ENCODE measurements at regions not wholly inside any gene's neighbourhood (a gene's known extent, or its start where the extent isn't known, plus 50 kb on each side); places are given as distances from the start of the nearest gene placed in this dataset.

DNA sequence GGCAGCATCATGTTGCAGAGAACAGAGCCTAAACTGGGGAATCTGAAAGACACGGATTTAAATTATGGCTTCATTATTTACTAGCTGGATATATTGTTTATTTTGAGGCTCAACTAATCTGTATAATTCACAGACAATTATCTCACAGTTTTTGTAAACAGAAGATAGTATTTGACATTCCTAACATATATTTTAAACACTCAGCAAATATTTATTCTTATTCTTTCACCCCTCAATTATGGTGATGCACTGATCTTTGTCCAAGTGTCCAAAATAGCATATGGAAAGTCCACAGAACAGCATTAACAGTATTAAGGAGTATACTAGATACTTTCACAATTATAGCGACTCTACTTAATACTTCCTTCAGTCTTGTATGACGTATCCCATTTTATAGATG, 257.0 kb downstream of the ADGRG6 start:
- H3K4me1 ChIP-seq (ENCODE audit: control insufficient read depth in 2 of 2, insufficient read depth in 2 of 2, low read length in 2 of 2), result no peaks in the 10 kb centered on the region
- TF ChIP-seq EZH2 (IDR thresholded peaks at IDR 0.05; ENCODE audit: borderline replicate concordance, insufficient read depth, low read depth, low read length, poor library complexity, severe bottlenecking), result no peak
- TF ChIP-seq, protein P1, sequence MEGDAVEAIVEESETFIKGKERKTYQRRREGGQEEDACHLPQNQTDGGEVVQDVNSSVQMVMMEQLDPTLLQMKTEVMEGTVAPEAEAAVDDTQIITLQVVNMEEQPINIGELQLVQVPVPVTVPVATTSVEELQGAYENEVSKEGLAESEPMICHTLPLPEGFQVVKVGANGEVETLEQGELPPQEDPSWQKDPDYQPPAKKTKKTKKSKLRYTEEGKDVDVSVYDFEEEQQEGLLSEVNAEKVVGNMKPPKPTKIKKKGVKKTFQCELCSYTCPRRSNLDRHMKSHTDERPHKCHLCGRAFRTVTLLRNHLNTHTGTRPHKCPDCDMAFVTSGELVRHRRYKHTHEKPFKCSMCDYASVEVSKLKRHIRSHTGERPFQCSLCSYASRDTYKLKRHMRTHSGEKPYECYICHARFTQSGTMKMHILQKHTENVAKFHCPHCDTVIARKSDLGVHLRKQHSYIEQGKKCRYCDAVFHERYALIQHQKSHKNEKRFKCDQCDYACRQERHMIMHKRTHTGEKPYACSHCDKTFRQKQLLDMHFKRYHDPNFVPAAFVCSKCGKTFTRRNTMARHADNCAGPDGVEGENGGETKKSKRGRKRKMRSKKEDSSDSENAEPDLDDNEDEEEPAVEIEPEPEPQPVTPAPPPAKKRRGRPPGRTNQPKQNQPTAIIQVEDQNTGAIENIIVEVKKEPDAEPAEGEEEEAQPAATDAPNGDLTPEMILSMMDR (IDR thresholded peaks at IDR 0.05), result no peak
- intact Hi-C loops (cut with micrococcal nuclease), result no loop called here
- no peak overlapping the region for H3K9ac ChIP-seq (ENCODE audit: low read length)
- H3K27me3 ChIP-seq (replicated peaks in 1 of 4; ENCODE audit: control extremely low read depth in 1 of 4, control insufficient read depth in 3 of 4, insufficient read depth in 4 of 4, low read length in 3 of 4), result peaks cover 0 to 2% (median 0%) of the 10 kb centered on the region in 4 experiments
- no peaks in the 10 kb centered on the region for H3K9me3 ChIP-seq (ENCODE audit: control extremely low read depth in 1 of 3, control insufficient read depth in 2 of 3, insufficient read depth in 1 of 3, low read length in 2 of 3)
- no peak overlapping the region for H3K4me3 ChIP-seq (ENCODE audit: control extremely low read depth in 1 of 5, extremely low read depth in 1 of 5, insufficient read depth in 1 of 5, low read depth in 2 of 5, low read length in 4 of 5)
- no peak for DNase-seq
- Mint-ChIP-seq H3K27me3 (peaks cover 15% of the 10 kb centered on the region), H3K4me3 (no peak overlapping the region), H3K9me3 (ENCODE audit: insufficient read depth) (no peaks in the 10 kb centered on the region), H3K4me1 (no peaks in the 10 kb centered on the region), H3K27ac (no peak overlapping the region)
- ChIA-PET POLR2A (no interaction called here), CTCF (interaction anchor here (1.2 kb wide), 1 partner anchor 7 kb away, joined by 3 read pairs; no protein-coding TSS in a partner anchor)
- no peaks in the 10 kb centered on the region for H3K36me3 ChIP-seq (replicated peaks in 1 of 2; ENCODE audit: control extremely low read depth in 1 of 2, control insufficient read depth in 1 of 2, extremely low read depth in 1 of 2, insufficient read depth in 2 of 2, low read length in 1 of 2)
- H3K27ac ChIP-seq (ENCODE audit: low read length in 2 of 2), result no peak overlapping the region
- H3K4me2 ChIP-seq (replicated peaks; ENCODE audit: low read depth, low read length, poor library complexity, severe bottlenecking), result no peak overlapping the region
- H2AFZ ChIP-seq (ENCODE audit: insufficient read depth, low read depth, low read length, poor library complexity, severe bottlenecking), result no peak overlapping the region
- ATAC-seq (ENCODE audit: low read depth), result no peak
- WGBS (ENCODE audit: insufficient coverage), result 88% methylated on average over 2 of the region's 3 CpGs
- no peaks in the 10 kb centered on the region for H4K20me1 ChIP-seq (ENCODE audit: control insufficient read depth, insufficient read depth, low read length, poor library complexity, severe bottlenecking)
- no peaks in the 10 kb centered on the region for H3K79me2 ChIP-seq (ENCODE audit: control insufficient read depth, insufficient read depth, low read length)

DNA sequence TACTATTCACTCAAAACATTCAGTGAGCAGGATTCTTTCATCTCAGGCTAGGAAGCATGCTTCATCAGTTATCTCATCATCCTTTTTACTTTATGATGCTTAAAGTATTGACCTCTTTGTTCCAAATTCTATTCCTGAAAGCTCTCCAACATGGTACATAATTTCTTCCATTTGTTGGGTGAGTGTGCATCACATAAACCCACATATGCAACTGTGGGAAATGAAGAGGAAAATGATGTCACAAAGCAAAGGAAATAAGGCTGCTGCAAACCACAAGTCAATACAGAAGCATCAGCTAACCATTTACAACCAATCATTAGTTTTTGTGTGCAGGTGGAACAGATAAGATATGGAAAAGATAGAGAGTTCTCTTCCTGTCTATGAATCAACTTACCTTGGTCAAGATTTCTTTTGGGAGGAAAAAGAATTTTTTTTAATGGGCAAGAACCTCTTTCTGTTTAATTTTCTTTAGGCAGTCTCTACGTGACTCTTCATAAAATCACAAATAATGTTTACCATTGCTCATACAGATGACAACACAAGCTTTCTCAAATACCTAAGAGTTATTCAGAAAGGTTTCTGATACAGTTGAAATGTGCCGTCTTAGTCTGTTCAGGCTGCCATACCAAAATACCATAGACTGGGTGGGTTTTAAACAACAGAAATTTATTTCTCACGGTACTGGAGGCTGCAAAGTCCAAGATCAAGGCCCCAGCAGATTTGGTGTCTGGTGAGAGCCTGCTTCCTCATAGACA, 259.9 kb downstream of the ADGRG6 start:
- DNase-seq (no peak), ATAC-seq (ENCODE audit: low read depth) (no peak)
- H3K27me3 ChIP-seq (replicated peaks in 1 of 4; ENCODE audit: control extremely low read depth in 1 of 4, control insufficient read depth in 3 of 4, insufficient read depth in 4 of 4, low read length in 3 of 4), result no peaks in the 10 kb centered on the region
- H3K4me1 ChIP-seq (ENCODE audit: control insufficient read depth in 2 of 2, insufficient read depth in 2 of 2, low read length in 2 of 2), result no peaks in the 10 kb centered on the region
- H3K27ac ChIP-seq (ENCODE audit: low read length in 2 of 2), result no peak overlapping the region
- no peaks in the 10 kb centered on the region for H3K9me3 ChIP-seq (ENCODE audit: control extremely low read depth in 1 of 3, control insufficient read depth in 2 of 3, insufficient read depth in 1 of 3, low read length in 2 of 3)
- Mint-ChIP-seq H3K27me3 (peaks cover 11% of the 10 kb centered on the region), H3K9me3 (ENCODE audit: insufficient read depth) (no peaks in the 10 kb centered on the region), H3K4me1 (no peaks in the 10 kb centered on the region), H3K4me3 (no peak overlapping the region), H3K27ac (no peak overlapping the region)
- H2AFZ ChIP-seq (ENCODE audit: insufficient read depth, low read depth, low read length, poor library complexity, severe bottlenecking), result no peak overlapping the region
- H3K4me3 ChIP-seq (ENCODE audit: control extremely low read depth in 1 of 5, extremely low read depth in 1 of 5, insufficient read depth in 1 of 5, low read depth in 2 of 5, low read length in 4 of 5), result no peak overlapping the region
- TF ChIP-seq EZH2 (IDR thresholded peaks at IDR 0.05; ENCODE audit: borderline replicate concordance, insufficient read depth, low read depth, low read length, poor library complexity, severe bottlenecking), result no peak
- TF ChIP-seq, protein P1 (IDR thresholded peaks at IDR 0.05), result no peak
- CTCF ChIA-PET, result no interaction called here
- H3K36me3 ChIP-seq (replicated peaks in 1 of 2; ENCODE audit: control extremely low read depth in 1 of 2, control insufficient read depth in 1 of 2, extremely low read depth in 1 of 2, insufficient read depth in 2 of 2, low read length in 1 of 2), result no peaks in the 10 kb centered on the region
- H3K79me2 ChIP-seq (ENCODE audit: control insufficient read depth, insufficient read depth, low read length), result no peaks in the 10 kb centered on the region
- intact Hi-C loops (cut with micrococcal nuclease), result loop anchor here (10.0 kb wide), 1 partner anchor 417 kb away; the partner anchor contains the start of genes NMBR and VTA1
- no peaks in the 10 kb centered on the region for H4K20me1 ChIP-seq (ENCODE audit: control insufficient read depth, insufficient read depth, low read length, poor library complexity, severe bottlenecking)
- H3K9ac ChIP-seq (ENCODE audit: low read length), result no peak overlapping the region
- H3K4me2 ChIP-seq (replicated peaks; ENCODE audit: low read depth, low read length, poor library complexity, severe bottlenecking), result no peak overlapping the region
- POLR2A ChIA-PET, result no interaction called here
- no CpG with 5 or more reads among the region's 3 CpGs for WGBS (ENCODE audit: insufficient coverage)
